ENCODE measurements at regions not wholly inside any gene's neighbourhood (a gene's known extent, or its start where the extent isn't known, plus 50 kb on each side); places are given as distances from the start of the nearest gene placed in this dataset.
A peak's percentile ranks its signal among the peaks of the same experiment; 100 is the strongest.

DNA sequence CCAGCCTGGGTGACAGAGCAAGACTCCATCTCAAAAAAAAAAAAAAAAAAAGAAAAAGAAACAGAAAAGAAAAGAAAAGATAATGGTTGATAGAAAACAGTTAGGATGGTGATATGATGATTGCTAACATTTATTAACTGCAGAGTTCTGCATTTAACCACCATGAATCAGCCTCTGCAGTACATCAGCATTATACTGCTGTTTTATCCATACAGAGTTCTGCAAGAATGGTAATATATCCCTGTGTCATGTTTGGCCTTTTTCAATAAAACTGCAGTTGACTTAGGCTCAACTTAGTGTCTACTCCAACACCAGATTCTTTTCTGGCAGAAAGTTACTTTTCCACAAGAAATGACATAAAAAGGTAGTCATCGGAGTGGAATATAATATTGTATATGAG lies 62.6 kb downstream of the DUSP6 start:
- Histone ChIP-seq H2AFZ (ENCODE audit: low read length, unreplicated experiment) (no peak overlapping the region), H3K4me3 (ENCODE audit: low read depth, low read length) (no peak overlapping the region), H3K27me3 (ENCODE audit: insufficient read depth, low read length) (no peaks in the 10 kb centered on the region), H3K4me1 (ENCODE audit: control insufficient read depth, insufficient read depth, low read length, unreplicated experiment) (no peaks in the 10 kb centered on the region), H3K27ac (ENCODE audit: low read depth, low read length) (no peak overlapping the region), H3K36me3 (ENCODE audit: insufficient read depth, low read length) (no peaks in the 10 kb centered on the region), H3K79me2 (ENCODE audit: control insufficient read depth, insufficient read depth, low read length, unreplicated experiment) (no peaks in the 10 kb centered on the region)

DNA sequence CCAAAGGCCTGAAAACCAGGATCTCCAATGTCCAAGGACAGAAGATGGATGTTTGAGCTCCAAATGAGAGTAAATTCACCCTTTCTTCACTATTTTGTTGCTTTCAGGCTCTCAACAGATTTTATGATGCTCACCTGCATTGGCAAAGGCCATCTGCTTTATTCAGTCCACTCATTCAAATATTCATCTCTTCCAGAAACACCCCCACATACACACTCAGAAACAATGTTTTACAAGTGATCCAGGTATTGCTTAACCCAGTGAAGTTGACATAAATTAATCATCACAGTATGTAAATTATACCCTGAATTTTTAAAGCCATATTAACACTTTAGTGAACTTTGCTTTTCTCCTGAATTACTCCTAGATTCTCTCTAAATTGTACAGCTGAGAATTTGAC lies 63.3 kb downstream of the DUSP6 start:
- Histone ChIP-seq H3K79me2 (ENCODE audit: control insufficient read depth, insufficient read depth, low read length, unreplicated experiment) (no peaks in the 10 kb centered on the region), H3K4me3 (ENCODE audit: low read depth, low read length) (no peak overlapping the region), H3K4me1 (ENCODE audit: control insufficient read depth, insufficient read depth, low read length, unreplicated experiment) (no peaks in the 10 kb centered on the region), H2AFZ (ENCODE audit: low read length, unreplicated experiment) (no peak overlapping the region), H3K27ac (ENCODE audit: low read depth, low read length) (no peak overlapping the region), H3K36me3 (ENCODE audit: insufficient read depth, low read length) (no peaks in the 10 kb centered on the region), H3K27me3 (ENCODE audit: insufficient read depth, low read length) (no peaks in the 10 kb centered on the region)

DNA sequence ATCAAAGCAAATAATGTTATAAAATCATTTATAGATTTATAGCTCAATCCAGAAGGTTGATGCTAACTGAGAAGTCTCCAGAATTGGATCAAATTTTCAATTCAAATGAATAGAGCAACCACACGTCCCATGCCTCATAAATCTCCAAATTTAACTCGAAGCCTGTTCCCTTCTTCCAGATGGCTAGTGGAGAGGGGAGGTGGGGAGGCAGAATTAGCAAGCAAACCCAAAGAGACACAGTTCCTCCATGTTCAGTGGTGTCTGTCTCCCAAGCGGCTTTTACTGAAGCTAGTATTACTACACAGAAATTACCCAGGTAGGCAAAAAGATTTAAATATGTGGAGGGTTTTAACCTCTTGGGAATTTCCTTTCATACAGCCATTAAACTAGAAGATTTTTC lies 65.8 kb downstream of the DUSP6 start:
- Histone ChIP-seq H3K4me1 (ENCODE audit: control insufficient read depth, insufficient read depth, low read length, unreplicated experiment) (no peaks in the 10 kb centered on the region), H3K79me2 (ENCODE audit: control insufficient read depth, insufficient read depth, low read length, unreplicated experiment) (no peaks in the 10 kb centered on the region), H3K27ac (ENCODE audit: low read depth, low read length) (no peak overlapping the region), H3K27me3 (ENCODE audit: insufficient read depth, low read length) (no peaks in the 10 kb centered on the region), H3K36me3 (ENCODE audit: insufficient read depth, low read length) (no peaks in the 10 kb centered on the region), H3K4me3 (ENCODE audit: low read depth, low read length) (no peak overlapping the region), H2AFZ (ENCODE audit: low read length, unreplicated experiment) (no peak overlapping the region)

DNA sequence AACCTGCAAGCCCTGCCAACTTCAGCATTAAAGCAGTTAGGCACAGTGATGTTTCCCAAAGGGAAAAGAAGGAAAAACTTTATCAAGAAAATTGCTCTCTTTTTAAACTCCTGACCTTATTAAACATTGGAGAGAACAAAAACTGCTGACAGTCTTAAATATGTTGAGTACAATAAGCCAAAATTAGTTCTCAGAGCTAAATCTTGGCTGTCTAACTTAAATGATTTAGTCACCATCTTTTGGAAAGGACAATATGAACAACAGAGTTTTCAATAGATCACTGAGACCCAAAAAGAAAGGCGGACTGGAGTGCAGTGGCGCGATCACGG lies 70.8 kb downstream of the DUSP6 start:
- H3K27me3 ChIP-seq (ENCODE audit: insufficient read depth, low read length), result no peaks in the 10 kb centered on the region
- no peak overlapping the region for H3K4me3 ChIP-seq (ENCODE audit: low read depth, low read length)
- H3K36me3 ChIP-seq (ENCODE audit: insufficient read depth, low read length), result no peaks in the 10 kb centered on the region
- no peaks in the 10 kb centered on the region for H3K79me2 ChIP-seq (ENCODE audit: control insufficient read depth, insufficient read depth, low read length, unreplicated experiment)
- H3K27ac ChIP-seq (ENCODE audit: low read depth, low read length), result no peak overlapping the region
- H3K4me1 ChIP-seq (ENCODE audit: control insufficient read depth, insufficient read depth, low read length, unreplicated experiment), result peaks cover 5% of the 10 kb centered on the region
- H2AFZ ChIP-seq (ENCODE audit: low read length, unreplicated experiment), result peak overlapping the region; percentile 45

GRCh38 chr12:89280833-89281538 lies 71.3 kb downstream of the DUSP6 start:
- no peak overlapping the region for H3K27ac ChIP-seq (ENCODE audit: low read depth, low read length)
- no peak overlapping the region for H3K4me3 ChIP-seq (ENCODE audit: low read depth, low read length)

GRCh38 chr12:89279499-89279898 lies 72.8 kb downstream of the DUSP6 start:
- Histone ChIP-seq H3K79me2 (ENCODE audit: control insufficient read depth, insufficient read depth, low read length, unreplicated experiment) (no peaks in the 10 kb centered on the region), H3K36me3 (ENCODE audit: insufficient read depth, low read length) (no peaks in the 10 kb centered on the region), H3K27me3 (ENCODE audit: insufficient read depth, low read length) (no peaks in the 10 kb centered on the region), H3K4me1 (ENCODE audit: control insufficient read depth, insufficient read depth, low read length, unreplicated experiment) (peaks cover 5% of the 10 kb centered on the region), H2AFZ (ENCODE audit: low read length, unreplicated experiment) (no peak overlapping the region), H3K4me3 (ENCODE audit: low read depth, low read length) (no peak overlapping the region), H3K27ac (ENCODE audit: low read depth, low read length) (no peak overlapping the region)

More at GRCh38 chr12:89280833-89281538, 71.3 kb downstream of the DUSP6 start:
- no peaks in the 10 kb centered on the region for H3K36me3 ChIP-seq (ENCODE audit: insufficient read depth, low read length)
- H3K79me2 ChIP-seq (ENCODE audit: control insufficient read depth, insufficient read depth, low read length, unreplicated experiment), result no peaks in the 10 kb centered on the region
- peak overlapping the region; percentile 45 for H2AFZ ChIP-seq (ENCODE audit: low read length, unreplicated experiment)
- no peaks in the 10 kb centered on the region for H3K27me3 ChIP-seq (ENCODE audit: insufficient read depth, low read length)
- peaks cover 5% of the 10 kb centered on the region for H3K4me1 ChIP-seq (ENCODE audit: control insufficient read depth, insufficient read depth, low read length, unreplicated experiment)

DNA sequence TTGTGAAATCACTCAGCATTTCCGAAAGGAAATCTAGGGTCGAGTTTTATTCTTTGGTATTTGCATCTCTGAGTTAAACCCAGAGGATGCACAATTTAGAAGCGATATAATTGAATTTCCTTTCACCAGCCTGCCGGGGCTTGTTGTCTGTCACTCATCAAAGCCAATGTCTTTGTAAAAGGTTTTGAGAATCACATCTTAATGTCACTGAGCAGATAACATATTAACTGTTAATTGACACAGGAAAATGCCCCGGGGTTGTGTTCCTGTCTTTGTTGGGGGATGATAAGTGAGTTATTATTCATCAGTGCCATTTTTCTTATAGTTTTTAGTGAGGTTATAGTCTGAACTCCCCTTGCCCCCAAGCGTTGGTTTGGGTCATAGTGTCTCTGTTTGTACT lies 73.4 kb downstream of the DUSP6 start:
- Histone ChIP-seq H2AFZ (ENCODE audit: low read length, unreplicated experiment) (no peak overlapping the region), H3K4me3 (ENCODE audit: low read depth, low read length) (no peak overlapping the region), H3K4me1 (ENCODE audit: control insufficient read depth, insufficient read depth, low read length, unreplicated experiment) (peaks cover 5% of the 10 kb centered on the region), H3K36me3 (ENCODE audit: insufficient read depth, low read length) (no peaks in the 10 kb centered on the region), H3K79me2 (ENCODE audit: control insufficient read depth, insufficient read depth, low read length, unreplicated experiment) (no peaks in the 10 kb centered on the region), H3K27ac (ENCODE audit: low read depth, low read length) (no peak overlapping the region), H3K27me3 (ENCODE audit: insufficient read depth, low read length) (no peaks in the 10 kb centered on the region)

- H3K4me1 ChIP-seq (ENCODE audit: control insufficient read depth, insufficient read depth, low read length, unreplicated experiment), result peaks cover 5% of the 10 kb centered on the region
Measured at GRCh38 chr12:89278169-89278568, 74.1 kb downstream of the DUSP6 start.

GRCh38 chr12:89276860-89277259 lies 75.4 kb downstream of the DUSP6 start:
- no peaks in the 10 kb centered on the region for H3K79me2 ChIP-seq (ENCODE audit: control insufficient read depth, insufficient read depth, low read length, unreplicated experiment)
- H2AFZ ChIP-seq (ENCODE audit: low read length, unreplicated experiment), result no peak overlapping the region
- no peak overlapping the region for H3K27ac ChIP-seq (ENCODE audit: low read depth, low read length)
- no peaks in the 10 kb centered on the region for H3K27me3 ChIP-seq (ENCODE audit: insufficient read depth, low read length)
- no peaks in the 10 kb centered on the region for H3K36me3 ChIP-seq (ENCODE audit: insufficient read depth, low read length)
- H3K4me1 ChIP-seq (ENCODE audit: control insufficient read depth, insufficient read depth, low read length, unreplicated experiment), result peaks cover 5% of the 10 kb centered on the region
- H3K4me3 ChIP-seq (ENCODE audit: low read depth, low read length), result no peak overlapping the region

More at GRCh38 chr12:89278169-89278568, 74.1 kb downstream of the DUSP6 start:
- H2AFZ ChIP-seq (ENCODE audit: low read length, unreplicated experiment), result no peak overlapping the region
- no peaks in the 10 kb centered on the region for H3K27me3 ChIP-seq (ENCODE audit: insufficient read depth, low read length)
- no peaks in the 10 kb centered on the region for H3K36me3 ChIP-seq (ENCODE audit: insufficient read depth, low read length)
- H3K4me3 ChIP-seq (ENCODE audit: low read depth, low read length), result no peak overlapping the region
- no peak overlapping the region for H3K27ac ChIP-seq (ENCODE audit: low read depth, low read length)
- no peaks in the 10 kb centered on the region for H3K79me2 ChIP-seq (ENCODE audit: control insufficient read depth, insufficient read depth, low read length, unreplicated experiment)

GRCh38 chr12:89273525-89273924 lies 78.8 kb downstream of the DUSP6 start:
- no peaks in the 10 kb centered on the region for H3K36me3 ChIP-seq (ENCODE audit: insufficient read depth, low read length)
- H3K27ac ChIP-seq (ENCODE audit: low read depth, low read length), result no peak overlapping the region
- H3K4me3 ChIP-seq (ENCODE audit: low read depth, low read length), result peak overlapping the region; percentile 45
- H3K27me3 ChIP-seq (ENCODE audit: insufficient read depth, low read length), result no peaks in the 10 kb centered on the region
- H3K79me2 ChIP-seq (ENCODE audit: control insufficient read depth, insufficient read depth, low read length, unreplicated experiment), result no peaks in the 10 kb centered on the region
- H2AFZ ChIP-seq (ENCODE audit: low read length, unreplicated experiment), result no peak overlapping the region
- no peaks in the 10 kb centered on the region for H3K4me1 ChIP-seq (ENCODE audit: control insufficient read depth, insufficient read depth, low read length, unreplicated experiment)

DNA sequence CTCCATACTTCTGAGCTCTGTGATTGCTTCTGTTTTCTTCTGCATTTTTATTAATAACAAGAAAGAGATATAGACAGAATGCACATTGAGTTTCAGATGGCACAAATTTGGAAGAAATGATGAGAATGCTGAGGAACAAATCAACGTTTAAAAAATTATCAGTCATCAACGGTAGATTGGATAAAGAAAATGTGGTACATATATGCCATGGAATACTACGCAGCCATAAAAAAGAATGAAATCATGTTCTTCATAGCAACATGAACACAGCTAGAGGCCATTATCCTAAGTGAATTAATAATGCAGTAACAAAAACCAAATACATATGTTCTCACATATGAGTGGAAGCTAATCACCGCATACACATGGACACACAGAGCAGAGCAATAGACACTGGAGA lies 81.8 kb downstream of the DUSP6 start:
- no peak overlapping the region for H2AFZ ChIP-seq (ENCODE audit: low read length, unreplicated experiment)
- no peaks in the 10 kb centered on the region for H3K27me3 ChIP-seq (ENCODE audit: insufficient read depth, low read length)
- no peak overlapping the region for H3K4me3 ChIP-seq (ENCODE audit: low read depth, low read length)
- no peaks in the 10 kb centered on the region for H3K4me1 ChIP-seq (ENCODE audit: control insufficient read depth, insufficient read depth, low read length, unreplicated experiment)
- no peaks in the 10 kb centered on the region for H3K79me2 ChIP-seq (ENCODE audit: control insufficient read depth, insufficient read depth, low read length, unreplicated experiment)
- H3K36me3 ChIP-seq (ENCODE audit: insufficient read depth, low read length), result no peaks in the 10 kb centered on the region
- H3K27ac ChIP-seq (ENCODE audit: low read depth, low read length), result no peak overlapping the region
